Caco-2 (cell line): ENCODE measurements at regions not wholly inside any gene's neighbourhood (a gene's known extent, or its start where the extent isn't known, plus 50 kb on each side); places are given as distances from the start of the nearest gene placed in this dataset.

ENCODE experiments used
- BruUV-seq: library from RNA; stranded (reverse); fragments of 400-500 nt; replicated peaks from 2 replicates; lab custom pipeline; 2021; lab: Mats Ljungman, UMichigan
- CTCF ChIA-PET: fragments of 300-600 bp; sonication (Branson Sonifier 250); formaldehyde crosslinking; loops from one replicate; lab custom pipeline; 2022; ENCODE audit warnings: antibody characterized with exemption; lab: Charles Lee
- POLR2A ChIA-PET: fragments of 300-600 bp; sonication (Branson Sonifier 250); formaldehyde crosslinking; loops from one replicate; lab custom pipeline; 2022; ENCODE audit warnings: antibody characterized with exemption; lab: Charles Lee
- DNase-seq, 2 experiments: peaks; one replicate each; pipeline versions ENCODE4 v3.0.0 to v3.0.0-alpha.2; 2020 to 2022
- H3K27me3 ChIP-seq: replicated peaks from 2 replicates; pipeline ENCODE4 v1.6.0; 2011; ENCODE audit warnings: low read length; ENCODE audit not compliant: control insufficient read depth, insufficient read depth
- H3K36me3 ChIP-seq: 2 replicates; pipeline ENCODE4 v1.5.1; 2011; ENCODE audit warnings: low read length; ENCODE audit not compliant: control insufficient read depth, insufficient read depth
- H3K4me1 ChIP-seq: fragments of 250-450 bp; sonication (Bioruptor Pico); 2 replicates; pipeline ENCODE4 v1.5.1; 2020; ENCODE audit warnings: mild to moderate bottlenecking
- H3K4me3 ChIP-seq: 2 replicates; pipeline ENCODE4 v1.5.1; 2011; ENCODE audit warnings: low read depth, mild to moderate bottlenecking, control low read depth, low read length
- H3K9me3 ChIP-seq: fragments of 250-450 bp; sonication (Bioruptor Pico); 2 replicates; pipeline ENCODE4 v1.5.1; 2020; ENCODE audit warnings: mild to moderate bottlenecking, moderate library complexity
- H3K27ac Mint-ChIP-seq: one replicate; pipeline ENCODE4 v1.8.0; 2022; ENCODE audit warnings: mixed read lengths; ENCODE audit not compliant: unreplicated experiment
- H3K27me3 Mint-ChIP-seq: one replicate; pipeline ENCODE4 v1.8.0; 2022; ENCODE audit warnings: mixed read lengths; ENCODE audit not compliant: insufficient read depth, unreplicated experiment
- H3K36me3 Mint-ChIP-seq: one replicate; pipeline ENCODE4 v1.8.0; 2022; ENCODE audit warnings: mild to moderate bottlenecking, mixed read lengths; ENCODE audit not compliant: insufficient read depth, unreplicated experiment
- H3K4me1 Mint-ChIP-seq: one replicate; pipeline ENCODE4 v1.8.0; 2022; ENCODE audit warnings: low read depth, mixed read lengths; ENCODE audit not compliant: unreplicated experiment
- H3K4me3 Mint-ChIP-seq: one replicate; pipeline ENCODE4 v1.8.0; 2022; ENCODE audit warnings: mild to moderate bottlenecking, moderate library complexity, mixed read lengths; ENCODE audit not compliant: unreplicated experiment
- H3K9me3 Mint-ChIP-seq: one replicate; pipeline ENCODE4 v1.8.0; 2022; ENCODE audit warnings: mixed read lengths; ENCODE audit not compliant: unreplicated experiment
- CTCF ChIP-seq, 2 experiments: fragments of 200-600 bp in 1 of 2; IDR thresholded peaks; 1 replicate in 1 of 2; 2 replicates in 1 of 2; pipeline versions ENCODE4 v1.5.1 to v1.8.0; 2011 to 2022; ENCODE audit warnings: antibody characterized with exemption in 1 of 2, control low read depth in 1 of 2, inconsistent platforms in 1 of 2, low read depth in 1 of 2, low read length in 1 of 2, mild to moderate bottlenecking in 1 of 2, moderate library complexity in 1 of 2; ENCODE audit not compliant: insufficient read depth in 1 of 2, severe bottlenecking in 1 of 2, unreplicated experiment in 1 of 2
- intact Hi-C: fragments of 100-400 bp; cut with micrococcal nuclease; formaldehyde crosslinking; loops from one replicate; pipeline ENCODE4 v1.10.0; 2022; ENCODE audit not compliant: unreplicated experiment

GRCh38 chr1:90313778-90314177, 318.9 kb downstream of the ZNF326 start:
- Mint-ChIP-seq H3K27ac (no peak overlapping the region), H3K4me1 (no peaks in the 10 kb centered on the region), H3K9me3 (no peaks in the 10 kb centered on the region), H3K4me3 (no peak overlapping the region), H3K27me3 (no peaks in the 10 kb centered on the region), H3K36me3 (no peaks in the 10 kb centered on the region)
- CTCF ChIA-PET = no interaction called here
- no peaks in the 10 kb centered on the region for H3K36me3 ChIP-seq
- intact Hi-C loops = no loop called here
- no peaks in the 10 kb centered on the region for H3K27me3 ChIP-seq
- POLR2A ChIA-PET = no interaction called here
- H3K9me3 ChIP-seq = no peaks in the 10 kb centered on the region
- no peak for DNase-seq
- no peaks in the 10 kb centered on the region for H3K4me1 ChIP-seq
- TF ChIP-seq CTCF (IDR thresholded peaks at IDR 0.05; ENCODE audit: insufficient read depth in 1 of 2, low read depth in 1 of 2, low read length in 1 of 2, severe bottlenecking in 1 of 2, unreplicated experiment in 1 of 2) = no peak
- no peak overlapping the region for H3K4me3 ChIP-seq
- no TSS peak for BruUV-seq

- TF ChIP-seq CTCF (IDR thresholded peaks at IDR 0.05; ENCODE audit: insufficient read depth in 1 of 2, low read depth in 1 of 2, low read length in 1 of 2, severe bottlenecking in 1 of 2, unreplicated experiment in 1 of 2) = no peak
- Histone ChIP-seq H3K4me1 (no peaks in the 10 kb centered on the region), H3K4me3 (no peak overlapping the region), H3K9me3 (no peaks in the 10 kb centered on the region), H3K36me3 (no peaks in the 10 kb centered on the region), H3K27me3 (no peaks in the 10 kb centered on the region)
- ChIA-PET CTCF (no interaction called here), POLR2A (no interaction called here)
- no TSS peak for BruUV-seq
- Mint-ChIP-seq H3K4me3 (no peak overlapping the region), H3K36me3 (no peaks in the 10 kb centered on the region), H3K4me1 (no peaks in the 10 kb centered on the region), H3K27ac (no peak overlapping the region), H3K9me3 (no peaks in the 10 kb centered on the region), H3K27me3 (no peaks in the 10 kb centered on the region)
- intact Hi-C loops = no loop called here
- DNase-seq = no peak
These were observed 314.9 kb downstream of the ZNF326 start for GRCh38 chr1:90309806-90310205.

GRCh38 chr1:90308421-90308820, 313.5 kb downstream of the ZNF326 start:
- Mint-ChIP-seq H3K4me1 (no peaks in the 10 kb centered on the region), H3K9me3 (no peaks in the 10 kb centered on the region), H3K27ac (no peak overlapping the region), H3K4me3 (no peak overlapping the region), H3K27me3 (peaks cover under 1% of the 10 kb centered on the region), H3K36me3 (no peaks in the 10 kb centered on the region)
- intact Hi-C loops = no loop called here
- DNase-seq = no peak
- BruUV-seq = no TSS peak
- no peaks in the 10 kb centered on the region for H3K4me1 ChIP-seq
- no peaks in the 10 kb centered on the region for H3K27me3 ChIP-seq
- no peak overlapping the region for H3K4me3 ChIP-seq
- CTCF ChIA-PET = no interaction called here
- no peak for TF ChIP-seq CTCF (IDR thresholded peaks at IDR 0.05; ENCODE audit: insufficient read depth in 1 of 2, low read depth in 1 of 2, low read length in 1 of 2, severe bottlenecking in 1 of 2, unreplicated experiment in 1 of 2)
- POLR2A ChIA-PET = no interaction called here
- H3K36me3 ChIP-seq = no peaks in the 10 kb centered on the region
- H3K9me3 ChIP-seq = no peaks in the 10 kb centered on the region
